NCI-H187 treated with DMSO at 0.1 percent for 48 hours (cell line): ENCODE measurements at regions not wholly inside any gene's neighbourhood (a gene's known extent, or its start where the extent isn't known, plus 50 kb on each side); places are given as distances from the start of the nearest gene placed in this dataset.

ENCODE experiments used
- DNase-seq: peaks from one replicate; lab custom pipeline; 2025; lab: John Stamatoyannopoulos, UW

DNA sequence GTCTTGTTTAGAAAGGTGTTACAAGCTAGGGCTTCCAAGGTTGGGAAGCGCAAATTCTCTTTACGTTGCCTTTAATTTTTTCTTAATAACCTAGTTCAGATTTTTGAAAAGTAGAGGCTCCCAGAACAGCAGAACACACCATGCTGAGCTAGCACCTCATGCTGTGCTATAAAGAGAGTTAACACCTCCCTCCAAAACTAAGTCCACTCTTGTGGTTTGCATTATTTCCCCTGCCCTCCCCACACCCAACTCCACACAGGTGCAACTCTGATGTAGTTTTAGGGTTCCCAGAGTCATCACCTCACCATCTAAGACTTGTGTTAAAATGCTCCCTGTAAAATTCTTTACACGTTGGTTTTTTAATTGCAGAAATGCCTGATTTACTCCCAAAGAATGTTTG lies 459.4 kb upstream of the JARID2 start:
- DNase-seq, result no peak

DNA sequence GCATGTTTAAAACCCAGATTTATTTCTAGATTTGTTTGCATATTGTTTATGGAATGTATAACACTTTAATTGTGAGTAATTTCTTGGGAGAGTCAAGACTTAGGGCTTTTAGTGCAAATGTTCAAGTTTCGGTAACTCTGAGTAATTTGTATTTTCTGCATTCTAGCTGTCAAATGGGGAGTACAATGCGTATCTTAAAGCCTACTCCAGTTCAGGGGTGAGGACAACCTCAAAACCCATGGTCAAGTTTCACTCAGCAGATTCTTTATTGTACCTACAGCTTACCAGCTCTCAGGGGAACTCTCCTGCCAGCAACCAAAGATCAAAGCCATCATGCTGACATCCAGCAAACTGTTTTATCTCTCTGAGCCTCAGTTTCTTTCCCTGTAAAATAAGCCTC lies 458.6 kb upstream of the JARID2 start:
- DNase-seq, result no peak

DNA sequence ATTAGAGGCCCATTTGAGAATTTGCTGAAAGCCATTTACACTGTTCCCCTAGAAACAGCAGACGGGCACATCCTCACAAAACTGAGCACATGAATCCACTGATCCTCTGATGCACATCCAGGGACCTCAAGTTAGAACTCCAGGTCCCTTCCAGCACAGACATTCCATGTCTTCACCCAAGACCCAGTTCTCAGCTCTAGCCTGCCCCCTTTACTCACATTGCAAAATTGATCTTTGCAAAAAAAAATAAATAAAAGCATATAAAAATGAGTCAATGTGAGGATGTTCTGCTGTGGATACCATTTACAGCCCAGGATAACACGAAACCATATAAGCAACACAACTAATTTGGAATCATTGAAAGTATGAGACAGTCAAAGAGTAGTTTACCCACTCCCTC lies 458.2 kb upstream of the JARID2 start:
- DNase-seq, result no peak

DNA sequence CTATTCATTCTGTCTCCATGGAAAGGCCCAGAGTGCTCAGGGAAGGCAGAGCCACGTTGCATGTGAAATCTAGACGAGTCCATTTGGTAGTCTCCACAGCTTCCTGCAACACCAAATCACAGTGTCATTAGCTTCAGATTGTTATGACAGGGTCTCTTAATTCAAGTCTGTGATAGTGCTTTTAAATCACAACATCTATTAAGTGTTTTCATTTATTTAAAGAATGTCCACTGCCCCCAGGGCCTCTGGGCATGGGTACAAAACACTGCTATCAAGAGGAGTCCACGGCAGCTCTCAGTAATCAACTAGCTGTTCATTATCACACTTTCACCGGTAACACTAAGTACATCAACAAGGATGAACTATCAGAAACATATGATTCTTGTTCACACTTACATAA lies 455.9 kb upstream of the JARID2 start:
- DNase-seq, result no peak

DNA sequence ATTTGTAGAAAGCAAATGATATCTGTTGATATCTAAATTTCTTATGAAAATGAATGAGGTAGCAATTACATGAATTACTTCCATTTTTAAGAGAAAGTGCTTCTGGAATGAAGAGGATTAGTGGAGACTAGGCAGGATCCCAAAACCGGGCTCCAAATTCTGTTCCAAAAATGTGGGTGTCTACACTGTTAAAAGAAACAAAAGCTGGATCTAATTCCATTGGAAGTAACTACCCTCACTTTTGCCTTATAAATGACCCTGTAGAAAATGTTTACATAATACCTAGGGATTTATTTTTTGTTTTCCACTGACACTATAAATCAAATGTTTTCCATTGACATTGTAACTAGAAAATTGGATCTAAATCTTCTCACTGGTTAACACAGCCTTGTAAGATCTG lies 454.9 kb upstream of the JARID2 start:
- DNase-seq, result no peak

DNA sequence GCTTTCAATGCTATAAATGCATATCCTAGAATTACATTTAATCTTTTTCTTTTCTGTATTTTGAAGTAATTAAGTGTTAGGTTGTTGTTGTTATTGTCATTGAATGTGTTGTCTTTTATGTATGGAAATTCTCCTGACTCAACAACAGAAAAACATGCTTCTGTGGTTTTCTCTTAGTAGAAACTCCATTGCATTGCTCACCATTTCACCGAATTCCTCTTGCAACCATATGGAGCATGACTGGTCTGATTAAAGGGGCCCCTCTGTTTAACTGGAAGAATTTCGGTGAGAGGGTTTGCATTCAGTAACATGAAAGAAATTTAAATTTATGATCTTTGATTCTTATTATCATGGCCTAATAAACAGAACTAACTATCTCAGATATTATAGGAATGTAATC lies 454.3 kb upstream of the JARID2 start:
- no peak for DNase-seq

DNA sequence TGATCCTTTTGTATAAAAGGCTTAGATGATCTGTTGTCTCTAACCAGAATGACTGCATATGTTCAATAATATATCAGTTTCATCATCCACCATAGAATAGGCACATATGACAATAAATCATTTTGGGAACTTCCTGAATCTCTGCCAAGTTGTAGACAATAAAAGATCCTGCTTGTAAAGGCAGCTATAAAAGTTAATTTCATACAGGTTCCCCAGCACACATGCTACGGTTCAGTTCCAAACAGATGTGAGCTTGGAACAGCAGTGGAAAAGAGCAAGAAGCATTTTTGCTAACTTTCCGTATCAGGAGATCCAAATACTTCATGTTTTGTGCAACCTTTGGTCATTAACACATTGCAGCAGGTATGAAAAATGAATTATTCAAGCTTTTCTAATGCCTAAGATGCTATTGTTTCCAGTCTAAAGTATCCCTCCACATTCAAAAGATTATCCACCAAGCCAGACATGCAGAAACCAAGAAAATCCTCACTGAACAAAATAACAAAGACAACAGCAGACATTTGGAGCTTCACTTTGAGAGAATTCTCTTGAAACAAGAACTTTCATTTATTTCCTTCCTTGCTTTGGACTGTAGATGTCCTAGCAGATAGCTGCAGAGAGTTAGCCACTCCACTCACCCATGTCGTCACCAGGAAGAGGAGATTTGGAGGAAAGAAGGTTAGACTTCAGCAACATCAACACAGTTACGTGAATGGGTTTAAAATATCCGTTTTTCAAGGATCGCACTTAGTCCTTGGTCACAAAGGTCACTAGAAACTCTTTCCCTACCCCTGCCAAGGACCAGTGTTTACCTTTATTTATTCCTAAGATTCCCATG lies 453.5 kb upstream of the JARID2 start:
- no peak for DNase-seq

DNA sequence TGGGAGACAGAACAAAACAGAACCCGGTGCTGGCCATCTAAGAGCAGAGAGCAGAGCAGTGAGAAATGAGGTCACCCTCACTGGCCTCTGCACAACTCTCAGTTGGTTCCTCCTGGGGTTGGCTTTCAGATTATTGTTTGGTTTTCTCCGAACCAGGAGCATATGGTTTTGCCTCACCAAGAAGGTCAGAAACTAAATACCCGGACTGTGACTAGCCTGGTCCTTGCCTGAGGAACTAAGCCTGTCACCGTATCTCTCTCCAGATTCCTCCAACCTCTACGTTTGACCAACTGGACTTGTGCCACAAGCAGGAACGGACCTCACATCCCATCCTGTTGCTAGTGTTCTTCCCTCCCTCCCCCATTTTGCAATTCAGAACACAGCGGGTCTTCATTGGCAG lies 450.4 kb upstream of the JARID2 start:
- no peak for DNase-seq

DNA sequence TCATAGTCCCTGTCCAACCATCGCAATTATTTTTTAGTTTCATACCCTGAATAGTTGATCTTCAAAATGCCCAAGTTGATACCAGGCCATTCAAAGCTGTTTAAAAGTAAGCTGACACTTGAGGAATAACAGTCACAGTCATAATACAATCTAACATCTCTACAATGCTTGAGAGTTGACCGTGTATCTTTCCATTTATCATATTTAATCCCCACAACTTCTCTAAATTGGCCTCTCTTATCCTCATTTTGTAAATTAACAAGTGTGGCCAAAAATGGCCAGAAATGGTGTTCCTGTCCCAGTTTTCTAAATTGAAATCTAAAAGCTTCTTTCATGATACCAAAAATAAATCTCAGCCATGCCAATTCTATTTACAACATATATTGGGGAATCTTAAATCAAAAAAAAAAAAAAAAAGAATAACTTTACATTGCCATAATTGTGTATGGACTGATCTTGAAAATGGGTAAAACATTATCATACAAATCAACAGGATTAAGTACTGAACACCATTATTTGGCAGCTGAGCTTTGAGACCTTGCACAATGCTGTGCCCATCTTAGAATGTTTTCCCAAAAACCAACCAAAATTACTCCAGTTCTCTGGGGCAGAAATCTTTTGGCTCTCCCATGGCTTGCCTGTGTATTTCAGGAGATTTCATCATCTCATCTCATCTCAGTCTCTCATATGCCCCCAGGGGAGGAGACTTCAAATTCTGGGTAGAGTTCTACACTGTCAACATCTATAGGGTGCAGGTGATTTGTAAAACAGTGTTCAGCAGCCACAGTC lies 448.7 kb upstream of the JARID2 start:
- no peak for DNase-seq

DNA sequence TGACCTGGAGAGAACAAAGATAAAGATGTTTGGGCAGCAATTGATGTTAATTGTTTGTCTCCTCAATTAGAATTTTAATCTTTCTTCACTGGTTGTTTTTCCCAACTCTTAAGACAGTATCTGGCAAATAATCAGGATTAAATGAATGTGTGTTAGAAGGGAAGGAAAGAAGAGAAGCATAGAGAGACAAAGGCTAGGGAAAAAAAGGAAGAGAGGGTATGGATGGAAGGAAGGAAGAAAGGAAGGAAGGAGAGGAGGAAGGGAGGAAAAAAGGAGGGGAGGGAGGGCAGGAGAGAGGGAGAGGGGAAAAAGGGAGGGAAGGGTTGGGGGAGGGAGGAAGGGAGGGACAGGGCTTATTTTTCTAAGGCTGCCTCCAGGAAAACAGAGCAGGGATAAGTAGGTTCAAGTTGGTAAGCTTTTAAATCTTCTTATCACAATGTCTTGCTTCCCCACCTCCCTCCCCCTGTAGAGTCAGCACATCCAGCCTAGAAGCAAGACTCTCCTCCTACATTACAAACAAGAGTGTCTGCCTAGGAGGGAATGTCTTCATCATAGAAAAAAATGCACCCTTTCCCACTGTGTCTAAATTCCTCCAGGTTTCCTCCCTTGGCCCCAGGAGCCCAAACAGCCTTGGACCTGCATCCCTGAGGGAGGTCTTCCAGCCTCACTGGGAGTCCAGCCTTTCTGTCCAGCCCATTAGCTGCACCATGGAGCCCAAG lies 447.8 kb upstream of the JARID2 start:
- no peak for DNase-seq

DNA sequence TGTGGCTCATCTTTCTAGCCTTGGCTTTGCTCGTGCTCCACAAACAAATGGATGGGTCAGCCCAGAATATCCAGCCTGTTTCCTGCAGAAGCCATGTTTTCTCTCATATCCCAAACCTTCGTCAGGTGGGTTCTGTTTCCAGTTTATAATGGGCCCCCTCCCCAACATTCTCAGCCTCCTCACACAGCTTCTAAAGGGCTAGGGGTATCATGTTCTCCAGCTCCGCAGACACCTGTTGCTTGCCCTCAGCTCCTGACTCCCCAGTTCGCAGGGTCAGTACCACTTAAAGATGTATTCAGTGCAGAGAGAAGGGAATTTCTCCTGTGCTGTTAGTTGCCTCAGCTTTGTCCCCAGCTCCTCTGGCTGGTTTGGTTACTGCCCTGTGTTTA lies 447.3 kb upstream of the JARID2 start:
- no peak for DNase-seq

DNA sequence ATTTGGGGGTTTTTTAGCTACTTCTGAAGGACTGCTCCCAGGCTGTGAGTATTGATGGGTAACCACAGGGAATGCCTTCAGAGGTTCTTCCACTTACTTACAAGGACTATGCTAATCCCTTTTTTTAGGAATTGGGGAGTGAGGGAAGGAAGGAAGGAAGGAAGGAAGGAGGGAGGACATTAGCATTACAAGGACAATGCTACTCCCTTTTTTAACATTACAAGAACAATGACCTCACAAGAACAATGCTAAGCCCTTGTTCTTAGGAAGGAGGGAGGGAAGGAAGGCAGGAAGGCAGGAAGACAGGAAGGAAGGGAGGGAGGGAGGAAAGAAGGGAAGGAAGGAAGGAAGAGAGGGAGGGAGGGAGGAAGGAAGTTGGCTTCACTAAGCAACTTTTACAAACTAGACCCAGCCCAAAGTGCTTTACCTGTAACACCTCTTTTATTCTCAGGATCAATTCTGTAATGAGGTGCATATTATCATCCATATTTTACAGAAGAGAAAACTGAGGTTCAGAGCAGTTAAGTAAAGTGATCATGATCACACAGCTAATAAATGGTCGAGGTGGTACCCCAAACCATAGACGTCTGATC lies 446.8 kb upstream of the JARID2 start:
- DNase-seq, result no peak

DNA sequence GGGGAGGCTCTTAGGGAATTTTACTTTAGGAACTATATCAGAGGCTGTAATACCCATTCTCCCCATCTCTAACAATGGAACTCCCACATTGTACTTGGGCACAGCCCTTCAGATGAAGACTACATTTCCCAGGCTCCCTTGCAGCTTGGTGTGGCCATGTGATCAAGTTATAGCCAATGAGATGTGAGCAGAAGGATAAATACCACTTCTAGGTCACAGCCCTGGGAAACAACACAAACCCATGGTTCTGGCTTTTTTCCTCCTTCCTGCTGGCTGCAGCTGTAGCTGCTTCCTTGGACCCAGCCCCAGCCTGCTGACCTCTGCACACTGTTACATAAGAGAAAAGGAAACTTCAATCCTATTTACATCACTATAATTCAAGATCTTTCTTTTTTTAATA lies 445.9 kb upstream of the JARID2 start:
- DNase-seq, result peak; percentile 49

DNA sequence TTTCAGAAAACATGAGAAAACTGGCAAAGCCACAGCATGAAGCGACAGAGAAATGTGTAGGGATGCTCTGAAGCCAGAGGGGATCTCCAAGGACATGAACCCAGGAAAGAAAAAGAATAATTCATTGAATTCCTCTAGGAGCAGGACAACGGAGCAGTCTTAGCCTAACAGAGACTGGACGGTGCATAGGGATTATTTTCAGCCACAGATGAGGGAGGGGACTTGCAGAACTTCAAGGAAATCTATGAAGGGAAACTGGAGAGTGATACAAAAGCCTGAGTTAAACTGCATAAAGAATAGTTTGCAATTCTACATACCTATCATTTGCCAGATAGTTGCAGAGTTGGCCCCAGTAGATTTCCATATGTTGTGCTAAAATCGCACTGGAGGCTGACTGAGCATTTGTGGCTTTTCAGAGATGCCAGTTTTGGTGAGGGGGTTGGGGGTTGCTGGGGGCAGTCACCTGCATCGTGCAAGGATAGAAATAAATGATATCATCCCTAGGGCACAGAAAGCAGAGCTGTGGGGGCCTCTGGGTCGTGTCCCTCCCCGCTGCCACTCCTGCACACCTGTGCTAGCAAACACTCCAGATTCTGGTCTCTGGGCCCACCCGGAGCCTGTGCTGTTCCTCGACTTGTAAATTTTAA lies 443.2 kb upstream of the JARID2 start:
- no peak for DNase-seq

DNA sequence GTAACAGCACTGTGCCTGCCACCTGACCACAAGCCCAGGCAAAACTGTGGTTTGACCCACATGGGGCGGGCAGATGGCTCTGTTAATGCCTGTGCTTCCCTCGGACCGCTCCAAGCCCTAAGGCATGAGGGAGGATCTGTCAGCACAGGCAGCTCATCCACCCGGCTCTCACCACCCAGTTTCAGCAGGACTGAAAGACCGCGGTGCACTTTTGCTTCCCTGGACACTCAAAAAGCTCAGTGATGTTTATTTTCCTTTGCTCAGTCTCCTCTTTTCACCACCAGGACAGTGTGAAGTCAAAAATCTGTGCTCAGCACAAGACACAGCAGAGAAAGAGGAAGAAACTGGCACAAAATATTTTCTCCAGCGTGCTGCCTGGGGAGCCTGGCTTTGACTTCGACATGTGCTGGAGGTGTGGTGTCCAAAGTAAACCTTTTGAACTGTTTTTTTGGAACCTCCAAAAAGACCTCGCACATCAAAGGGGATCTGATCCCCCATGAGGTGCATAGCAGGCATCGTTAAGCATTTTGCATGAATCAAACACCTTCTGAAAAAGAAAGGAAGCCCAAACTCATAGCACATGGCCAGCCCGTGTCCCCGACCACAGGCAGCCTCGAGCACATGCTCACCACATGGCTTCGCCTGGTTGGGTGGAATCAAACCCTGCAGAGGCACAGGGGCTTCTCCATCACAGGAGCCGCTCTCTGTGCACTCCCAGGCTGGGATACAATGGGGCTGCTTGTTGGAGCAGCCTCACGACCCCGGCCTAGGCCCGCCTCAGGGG lies 441.7 kb upstream of the JARID2 start:
- no peak for DNase-seq

DNA sequence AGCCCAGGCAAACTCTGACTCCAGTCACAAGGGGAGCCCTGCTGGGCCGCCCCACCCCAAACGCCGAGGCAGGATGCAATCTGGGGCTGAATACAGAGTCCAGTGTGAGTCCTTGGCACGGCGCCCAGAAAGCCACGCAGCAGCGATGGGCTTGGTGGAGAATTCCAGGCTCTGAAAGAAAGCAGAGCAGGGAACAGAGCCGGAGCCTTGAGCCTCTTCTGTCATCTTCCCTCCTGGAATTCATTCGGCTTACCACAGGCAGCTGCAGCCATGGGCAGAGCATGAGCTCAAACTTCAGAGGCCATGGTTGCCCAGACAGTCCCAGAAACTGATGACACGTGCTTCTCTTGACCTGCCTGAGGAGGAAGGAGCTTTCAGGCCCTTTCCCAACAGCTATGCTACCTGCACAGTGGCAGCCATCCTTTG lies 441.1 kb upstream of the JARID2 start:
- no peak for DNase-seq

DNA sequence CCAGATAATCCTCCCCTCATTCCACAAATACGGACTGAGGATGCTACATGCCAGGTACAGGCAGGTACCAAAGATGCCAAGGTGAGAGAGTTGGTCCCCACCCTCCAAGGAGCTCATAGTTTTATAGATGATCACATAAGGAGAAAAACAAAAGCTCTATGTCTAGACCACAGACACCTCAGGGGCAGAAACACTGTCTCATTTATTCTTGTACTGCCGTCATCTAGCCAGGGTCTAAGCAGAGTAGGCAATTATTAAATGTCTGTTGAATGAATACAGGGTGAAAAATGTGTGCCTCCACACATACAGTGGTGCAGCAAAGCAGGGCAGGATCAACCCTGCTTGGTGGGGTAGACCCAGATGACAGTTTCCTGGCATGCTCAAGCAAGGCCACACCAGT lies 439.8 kb upstream of the JARID2 start:
- no peak for DNase-seq

DNA sequence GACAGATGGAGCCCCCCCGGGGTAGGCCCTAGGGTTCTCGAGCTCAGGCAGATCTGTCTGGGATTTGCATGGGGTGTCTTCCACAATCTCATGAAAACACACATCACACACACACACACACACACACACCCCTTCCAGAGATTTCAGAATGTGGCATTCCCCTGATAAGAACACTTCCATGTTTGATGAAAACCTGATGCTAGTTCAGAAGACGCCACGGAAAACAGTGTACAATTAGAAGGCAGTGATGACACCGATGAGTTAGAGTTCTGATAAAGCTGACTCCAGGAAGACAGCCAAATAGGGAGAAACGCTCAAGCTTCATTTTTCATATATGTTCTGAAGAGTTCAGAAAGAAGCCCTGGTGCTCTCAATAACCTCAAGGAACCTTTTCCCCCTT lies 438.7 kb upstream of the JARID2 start:
- DNase-seq, result no peak

DNA sequence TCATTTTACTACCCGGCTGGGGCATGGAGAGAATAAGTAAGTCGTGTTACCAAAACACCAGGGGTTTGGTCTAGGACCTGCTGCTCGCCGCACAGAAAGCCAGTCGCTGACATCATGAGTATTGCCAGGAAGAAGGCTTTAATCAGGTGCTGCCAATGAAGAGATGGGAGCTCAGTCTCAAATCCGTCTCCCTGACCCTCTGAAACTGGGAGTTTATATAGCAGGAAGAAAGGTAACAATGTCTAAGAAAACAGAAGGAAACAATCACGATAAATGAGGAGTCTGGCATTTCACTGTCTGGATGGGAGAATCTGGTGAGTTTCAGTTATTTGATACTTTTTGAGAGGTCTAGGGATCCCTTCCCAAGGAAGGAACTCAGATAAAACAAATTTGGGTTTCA lies 437.9 kb upstream of the JARID2 start:
- DNase-seq, result no peak

DNA sequence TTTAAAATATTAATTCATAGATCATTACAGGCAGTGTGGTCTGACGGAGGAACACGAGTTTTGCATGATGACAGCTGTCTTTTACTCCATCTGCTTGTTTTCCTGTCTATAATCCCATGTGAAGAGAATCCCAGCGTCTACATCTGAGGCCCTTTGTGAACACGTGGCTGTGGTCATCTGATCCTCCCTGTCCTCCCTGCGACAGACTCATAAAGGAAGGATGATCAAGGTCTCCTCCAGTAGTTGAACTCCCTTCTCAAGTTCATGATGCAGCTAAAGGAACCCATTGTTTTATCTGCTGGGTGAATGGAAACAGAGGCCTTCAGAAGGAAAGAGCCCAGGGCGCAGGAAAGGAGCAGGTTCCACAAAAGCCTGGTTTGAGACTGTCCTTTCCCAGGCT lies 435.8 kb upstream of the JARID2 start:
- no peak for DNase-seq

DNA sequence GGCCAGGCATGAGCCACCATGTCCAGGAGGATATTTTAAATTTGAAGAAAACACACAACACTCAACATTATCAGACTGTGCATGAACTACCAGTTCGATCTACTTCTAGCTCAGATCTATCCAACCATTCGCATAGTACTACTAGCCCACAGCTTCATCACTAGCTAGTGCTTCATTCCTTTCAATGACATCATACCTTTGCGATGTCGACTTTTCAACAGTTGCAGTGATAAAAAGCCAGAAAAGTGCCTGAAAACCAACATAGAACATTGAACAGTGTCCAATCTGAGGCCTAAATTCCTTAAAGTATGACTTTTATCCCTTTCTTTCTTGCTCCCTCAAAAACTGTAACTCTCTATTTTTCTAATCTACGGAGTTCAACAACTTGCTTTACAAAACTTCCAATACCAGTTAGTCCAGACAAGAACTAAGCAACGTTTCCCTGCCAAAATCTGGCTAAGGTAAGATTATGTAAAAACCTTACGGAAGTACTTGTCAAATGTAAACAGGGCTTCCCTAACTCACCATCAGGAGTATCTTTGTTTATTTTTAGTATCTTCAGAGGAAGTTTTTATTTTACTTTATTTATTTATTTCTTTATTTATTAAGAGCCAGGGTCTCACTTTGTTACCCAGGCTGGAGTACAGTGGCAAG lies 434.0 kb upstream of the JARID2 start:
- no peak for DNase-seq
